ENCODE measurements at regions not wholly inside any gene's neighbourhood (a gene's known extent, or its start where the extent isn't known, plus 50 kb on each side); places are given as distances from the start of the nearest gene placed in this dataset.
"Not testable (repeated sequence)": the region's sequence is repeated elsewhere in the genome, so short reads cannot be mapped to it uniquely, and the experiment has no call there.

DNA sequence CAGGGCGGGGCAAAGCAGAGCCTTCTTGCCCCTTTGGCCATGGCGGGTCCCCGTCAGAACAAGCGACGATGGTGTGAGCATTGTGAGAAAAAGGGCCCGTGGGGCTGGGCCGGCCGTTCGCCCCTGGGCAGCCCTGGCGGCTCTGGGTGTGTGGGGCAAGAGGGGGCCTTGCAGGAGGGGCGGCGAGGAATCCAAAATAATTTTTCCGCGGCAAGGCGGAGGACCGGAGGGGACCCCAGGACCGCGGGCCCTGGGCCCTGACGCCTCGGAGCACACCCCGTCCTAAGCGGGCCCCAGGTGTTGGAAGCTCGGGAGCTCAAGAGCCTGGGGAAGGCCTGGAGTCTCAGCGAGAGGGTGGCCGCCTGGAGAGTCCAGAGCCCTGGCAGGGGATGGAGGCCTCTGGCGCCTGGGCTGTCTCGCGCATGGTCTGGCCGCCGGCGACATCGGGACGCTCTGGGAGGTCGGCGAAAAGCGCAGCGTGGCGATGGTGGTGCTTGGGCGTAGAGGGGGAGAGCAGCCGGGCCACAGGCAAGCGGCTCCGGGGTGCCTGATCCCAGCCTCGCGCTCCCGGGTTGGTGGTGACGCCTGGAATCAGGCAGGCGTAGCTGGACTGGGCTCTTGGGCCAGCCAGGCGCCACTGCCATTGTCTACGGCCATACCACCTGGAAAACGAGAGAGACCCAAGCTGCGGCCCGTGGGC lies 1469.9 kb downstream of the FOXD4L5 start:
- H3K27ac ChIP-seq (ENCODE audit: low read depth in 1 of 2, low read length in 2 of 2); H3K4me3 ChIP-seq (ENCODE audit: low read length in 2 of 2); H3K9me3 ChIP-seq (ENCODE audit: control insufficient read depth, low read length); intact Hi-C loops (cut with DNase I); H3K4me1 ChIP-seq (ENCODE audit: control insufficient read depth in 1 of 2, insufficient read depth in 2 of 2, low read length in 2 of 2); H3K27me3 ChIP-seq (ENCODE audit: control insufficient read depth in 1 of 2, insufficient read depth in 2 of 2, low read length in 1 of 2); ATAC-seq (ENCODE audit: low FRiP score); H3K36me3 ChIP-seq (ENCODE audit: control insufficient read depth in 1 of 2, insufficient read depth in 2 of 2, low read length in 1 of 2): not testable (repeated sequence)
- WGBS, 2 donors = 46 to 54% methylated on average over 36 to 52 of the region's 52 CpGs
- DNase-seq = peak in 1 of 2 donors; percentile 68

DNA sequence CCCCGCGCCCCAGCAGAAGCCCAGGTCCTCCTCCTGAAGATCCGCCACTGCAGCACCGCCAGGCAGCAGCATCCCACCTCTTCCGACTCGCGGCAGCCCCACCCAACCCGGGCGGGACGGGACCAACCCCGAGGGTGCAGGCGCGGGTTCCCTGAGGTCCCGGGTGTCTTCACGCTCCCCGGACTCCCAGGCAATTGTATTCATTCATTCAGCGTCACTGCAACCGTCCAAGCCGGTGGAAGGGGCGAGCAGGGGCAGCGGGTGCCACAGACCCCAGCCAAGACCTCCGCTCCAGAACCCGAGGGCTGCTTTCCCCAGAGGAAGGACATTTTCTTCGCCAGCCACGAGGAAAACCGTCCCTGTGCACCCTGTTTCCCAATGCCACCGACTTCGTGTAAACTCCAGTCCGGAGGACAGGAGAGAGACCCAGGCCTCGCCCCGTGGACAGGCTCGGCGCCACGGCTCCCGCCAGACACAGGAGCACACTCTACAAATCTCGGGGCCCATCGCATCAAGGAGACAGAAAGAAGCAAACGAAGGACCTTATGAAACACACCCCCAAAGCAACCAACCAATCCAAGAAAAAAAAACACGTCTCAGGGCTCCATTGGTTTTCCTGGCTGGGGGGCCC lies 1471.5 kb downstream of the FOXD4L5 start:
- H3K27ac ChIP-seq (ENCODE audit: low read depth in 1 of 2, low read length in 2 of 2); H3K36me3 ChIP-seq (ENCODE audit: control insufficient read depth in 1 of 2, insufficient read depth in 2 of 2, low read length in 1 of 2); H3K4me3 ChIP-seq (ENCODE audit: low read length in 2 of 2); H3K9me3 ChIP-seq (ENCODE audit: control insufficient read depth, low read length); H3K4me1 ChIP-seq (ENCODE audit: control insufficient read depth in 1 of 2, insufficient read depth in 2 of 2, low read length in 2 of 2); H3K27me3 ChIP-seq (ENCODE audit: control insufficient read depth in 1 of 2, insufficient read depth in 2 of 2, low read length in 1 of 2); ATAC-seq (ENCODE audit: low FRiP score); intact Hi-C loops (cut with DNase I): not testable (repeated sequence)
- WGBS, 2 donors = 41 to 42% methylated on average over 36 to 39 of the region's 39 CpGs
- peak in 1 of 2 donors; percentile 53 for DNase-seq

DNA sequence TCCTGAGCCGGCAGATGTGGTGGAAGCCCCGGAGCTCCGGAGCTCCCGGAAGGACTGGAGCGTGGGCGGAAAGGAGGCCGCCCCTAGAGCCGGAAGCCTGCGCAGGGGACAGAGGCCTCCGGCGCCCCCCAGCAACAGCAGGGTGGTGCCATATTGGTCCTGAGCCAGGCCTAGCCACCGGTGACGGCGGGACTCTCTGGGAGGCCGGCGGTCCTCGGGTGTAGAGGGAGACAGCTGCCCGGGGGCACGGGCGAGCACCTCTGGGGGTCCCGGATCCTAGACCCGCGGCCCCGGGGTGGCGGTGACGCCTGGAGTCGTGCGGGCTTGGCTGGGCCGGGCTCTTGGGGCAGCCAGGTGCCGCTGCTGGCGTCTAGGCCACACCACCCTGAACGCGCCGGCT lies 1472.2 kb downstream of the FOXD4L5 start:
- H3K4me1 ChIP-seq (ENCODE audit: control insufficient read depth in 1 of 2, insufficient read depth in 2 of 2, low read length in 2 of 2); H3K27me3 ChIP-seq (ENCODE audit: control insufficient read depth in 1 of 2, insufficient read depth in 2 of 2, low read length in 1 of 2); H3K4me3 ChIP-seq (ENCODE audit: low read length in 2 of 2); intact Hi-C loops (cut with DNase I); ATAC-seq (ENCODE audit: low FRiP score); H3K9me3 ChIP-seq (ENCODE audit: control insufficient read depth, low read length); H3K27ac ChIP-seq (ENCODE audit: low read depth in 1 of 2, low read length in 2 of 2); H3K36me3 ChIP-seq (ENCODE audit: control insufficient read depth in 1 of 2, insufficient read depth in 2 of 2, low read length in 1 of 2): not testable (repeated sequence)
- peak in 1 of 2 donors; percentile 60 for DNase-seq
- 43 to 46% methylated on average over 34 of the region's 34 CpGs for WGBS, 2 donors

DNA sequence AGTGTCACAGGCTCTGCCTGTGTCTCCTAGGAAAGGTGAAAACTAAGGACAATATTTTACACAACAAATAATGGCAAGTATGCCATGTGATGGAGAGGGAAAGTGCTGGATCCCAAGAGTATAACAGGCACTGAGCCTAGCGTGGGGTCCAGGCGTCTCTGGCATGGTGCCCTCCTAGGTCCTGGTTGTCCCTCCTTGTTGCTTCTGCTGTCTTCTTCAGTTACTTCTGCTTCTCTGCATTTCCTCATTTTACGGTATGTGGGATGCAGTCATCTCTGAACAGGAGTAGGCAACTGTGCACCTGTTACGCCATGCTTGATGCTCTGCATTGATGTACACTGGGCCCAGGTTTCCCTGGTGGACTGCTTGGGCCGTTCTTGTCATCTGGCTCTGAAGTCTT lies 1480.8 kb downstream of the FOXD4L5 start:
- intact Hi-C loops (cut with DNase I); ATAC-seq (ENCODE audit: low FRiP score): not testable (repeated sequence)
- DNase-seq = peak in 1 of 2 donors; percentile 52

DNA sequence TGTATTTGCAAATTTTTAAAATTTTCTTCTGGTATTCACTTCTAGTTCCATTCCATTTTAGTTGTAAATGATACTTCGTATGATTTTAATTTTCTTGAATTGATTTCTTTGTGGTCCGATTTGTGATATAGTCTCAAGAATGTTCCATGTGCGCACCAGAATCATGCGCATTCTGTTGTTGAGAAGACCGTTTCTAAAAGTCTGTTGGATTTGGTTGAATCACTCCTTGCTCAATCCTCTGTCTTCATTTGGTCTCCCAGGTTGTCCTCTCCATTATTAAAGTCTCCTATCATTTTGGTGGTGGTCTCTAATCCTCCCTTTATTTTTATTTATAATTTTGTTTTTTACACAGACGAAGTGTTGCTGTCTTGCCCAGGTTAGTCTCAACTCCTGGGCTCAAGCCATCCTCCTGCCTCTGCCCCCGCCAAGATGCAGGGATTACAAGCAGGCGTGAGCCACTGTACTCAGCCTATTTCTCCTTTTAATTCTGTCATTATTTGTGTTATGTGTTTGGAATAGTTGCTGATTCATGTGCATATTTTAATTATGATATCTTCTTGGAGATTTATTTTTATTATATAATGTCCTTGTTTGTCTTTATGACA lies 1490.8 kb downstream of the FOXD4L5 start:
- H3K27me3 ChIP-seq (ENCODE audit: control insufficient read depth in 1 of 2, insufficient read depth in 2 of 2, low read length in 1 of 2); H3K36me3 ChIP-seq (ENCODE audit: control insufficient read depth in 1 of 2, insufficient read depth in 2 of 2, low read length in 1 of 2); H3K27ac ChIP-seq (ENCODE audit: low read depth in 1 of 2, low read length in 2 of 2); intact Hi-C loops (cut with DNase I); H3K9me3 ChIP-seq (ENCODE audit: control insufficient read depth, low read length); H3K4me1 ChIP-seq (ENCODE audit: control insufficient read depth in 1 of 2, insufficient read depth in 2 of 2, low read length in 2 of 2); DNase-seq; H3K4me3 ChIP-seq (ENCODE audit: low read length in 2 of 2): not testable (repeated sequence)
- 54% methylated on average over 8 of the region's 8 CpGs for WGBS, 2 donors
- ATAC-seq (ENCODE audit: low FRiP score) = peak; percentile 81

More for the DNA sequence above, 1480.8 kb downstream of the FOXD4L5 start:
- not testable (repeated sequence) for H3K36me3 ChIP-seq (ENCODE audit: control insufficient read depth in 1 of 2, insufficient read depth in 2 of 2, low read length in 1 of 2); H3K27ac ChIP-seq (ENCODE audit: low read depth in 1 of 2, low read length in 2 of 2); H3K27me3 ChIP-seq (ENCODE audit: control insufficient read depth in 1 of 2, insufficient read depth in 2 of 2, low read length in 1 of 2); H3K9me3 ChIP-seq (ENCODE audit: control insufficient read depth, low read length); H3K4me3 ChIP-seq (ENCODE audit: low read length in 2 of 2); H3K4me1 ChIP-seq (ENCODE audit: control insufficient read depth in 1 of 2, insufficient read depth in 2 of 2, low read length in 2 of 2)
- 57 to 65% methylated on average over 5 of the region's 5 CpGs for WGBS, 2 donors

DNA sequence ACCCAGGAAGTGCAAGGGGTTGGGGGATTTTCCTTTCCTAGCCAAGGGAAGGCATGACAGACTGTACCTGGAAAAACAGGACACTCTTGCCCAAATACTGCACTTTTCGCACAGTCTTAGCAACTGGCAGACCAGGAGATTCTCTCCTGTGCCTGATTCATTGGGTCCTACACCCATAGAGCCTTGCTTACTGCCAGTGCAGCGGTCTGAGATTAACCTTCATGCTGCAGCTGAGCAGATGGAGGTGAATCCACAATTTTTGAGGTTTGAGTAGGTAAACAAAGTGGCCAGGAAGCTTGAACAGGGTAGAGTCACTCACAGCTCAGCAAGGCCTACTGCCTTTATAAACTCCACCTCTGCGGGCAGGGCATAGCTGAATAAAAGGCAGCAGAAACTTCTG lies 1497.6 kb downstream of the FOXD4L5 start:
- H3K9me3 ChIP-seq (ENCODE audit: control insufficient read depth, low read length); H3K27ac ChIP-seq (ENCODE audit: low read depth in 1 of 2, low read length in 2 of 2); H3K4me1 ChIP-seq (ENCODE audit: control insufficient read depth in 1 of 2, insufficient read depth in 2 of 2, low read length in 2 of 2); H3K4me3 ChIP-seq (ENCODE audit: low read length in 2 of 2); intact Hi-C loops (cut with DNase I); H3K36me3 ChIP-seq (ENCODE audit: control insufficient read depth in 1 of 2, insufficient read depth in 2 of 2, low read length in 1 of 2); DNase-seq; H3K27me3 ChIP-seq (ENCODE audit: control insufficient read depth in 1 of 2, insufficient read depth in 2 of 2, low read length in 1 of 2): not testable (repeated sequence)
- ATAC-seq (ENCODE audit: low FRiP score) = peak; percentile 57
- 24 to 36% methylated on average over 3 of the region's 3 CpGs for WGBS, 2 donors

DNA sequence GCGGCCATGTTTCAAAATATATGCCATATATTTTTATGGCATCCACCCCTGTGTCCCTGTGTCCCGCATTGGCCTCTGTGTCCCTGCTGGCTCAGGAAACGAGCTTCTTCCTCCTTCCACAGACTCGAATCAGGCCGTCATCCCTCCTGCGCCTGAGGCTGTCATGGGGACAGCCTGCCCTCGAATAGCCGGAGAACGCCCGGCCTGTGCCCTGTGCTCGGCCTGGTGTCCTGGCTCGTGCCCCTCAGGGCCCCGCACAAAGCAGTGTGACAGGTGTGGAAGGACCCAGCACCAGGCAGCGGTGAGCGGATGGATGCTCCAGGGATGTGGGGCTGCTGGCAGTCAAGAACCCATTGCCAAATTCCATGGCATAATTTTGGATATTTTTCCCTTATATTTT lies 1500.0 kb downstream of the FOXD4L5 start:
- DNase-seq; H3K27ac ChIP-seq (ENCODE audit: low read depth in 1 of 2, low read length in 2 of 2); intact Hi-C loops (cut with DNase I); H3K36me3 ChIP-seq (ENCODE audit: control insufficient read depth in 1 of 2, insufficient read depth in 2 of 2, low read length in 1 of 2); H3K27me3 ChIP-seq (ENCODE audit: control insufficient read depth in 1 of 2, insufficient read depth in 2 of 2, low read length in 1 of 2); ATAC-seq (ENCODE audit: low FRiP score); H3K9me3 ChIP-seq (ENCODE audit: control insufficient read depth, low read length); H3K4me1 ChIP-seq (ENCODE audit: control insufficient read depth in 1 of 2, insufficient read depth in 2 of 2, low read length in 2 of 2); H3K4me3 ChIP-seq (ENCODE audit: low read length in 2 of 2): not testable (repeated sequence)
- 79 to 81% methylated on average over 13 to 15 of the region's 15 CpGs for WGBS, 2 donors

DNA sequence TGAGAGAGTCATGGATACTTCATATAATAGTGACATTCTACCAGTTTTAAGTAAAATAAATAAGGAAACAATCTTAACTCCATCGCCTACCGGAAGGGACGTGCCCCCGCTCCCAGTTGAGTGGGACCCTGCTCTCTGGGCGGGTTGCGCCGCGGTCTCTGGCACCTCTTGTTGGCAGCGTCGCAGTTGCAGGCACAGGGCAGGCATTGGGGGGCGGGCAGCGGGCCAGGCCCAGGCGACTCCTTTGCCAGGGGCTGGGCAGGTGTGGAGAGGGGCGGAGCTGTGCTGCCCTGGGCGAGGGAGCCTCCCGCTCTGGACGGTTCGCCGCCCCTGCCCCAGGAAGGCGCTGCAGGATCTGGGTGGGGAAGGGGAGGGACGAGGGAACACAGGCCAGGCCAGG lies 1500.6 kb downstream of the FOXD4L5 start:
- intact Hi-C loops (cut with DNase I) = not testable (repeated sequence)

More for the DNA sequence above, 1500.6 kb downstream of the FOXD4L5 start:
- DNase-seq (peak in 1 of 2 donors; percentile 77), ATAC-seq (ENCODE audit: low FRiP score) (peak; percentile 44)
- H3K36me3 ChIP-seq (ENCODE audit: control insufficient read depth in 1 of 2, insufficient read depth in 2 of 2, low read length in 1 of 2); H3K27me3 ChIP-seq (ENCODE audit: control insufficient read depth in 1 of 2, insufficient read depth in 2 of 2, low read length in 1 of 2); H3K4me1 ChIP-seq (ENCODE audit: control insufficient read depth in 1 of 2, insufficient read depth in 2 of 2, low read length in 2 of 2); H3K4me3 ChIP-seq (ENCODE audit: low read length in 2 of 2); H3K9me3 ChIP-seq (ENCODE audit: control insufficient read depth, low read length); H3K27ac ChIP-seq (ENCODE audit: low read depth in 1 of 2, low read length in 2 of 2): not testable (repeated sequence)
- WGBS, 2 donors = 56 to 65% methylated on average over 21 of the region's 21 CpGs
